ENCODE measurements at regions not wholly inside any gene's neighbourhood (a gene's known extent, or its start where the extent isn't known, plus 50 kb on each side); places are given as distances from the start of the nearest gene placed in this dataset.

DNA sequence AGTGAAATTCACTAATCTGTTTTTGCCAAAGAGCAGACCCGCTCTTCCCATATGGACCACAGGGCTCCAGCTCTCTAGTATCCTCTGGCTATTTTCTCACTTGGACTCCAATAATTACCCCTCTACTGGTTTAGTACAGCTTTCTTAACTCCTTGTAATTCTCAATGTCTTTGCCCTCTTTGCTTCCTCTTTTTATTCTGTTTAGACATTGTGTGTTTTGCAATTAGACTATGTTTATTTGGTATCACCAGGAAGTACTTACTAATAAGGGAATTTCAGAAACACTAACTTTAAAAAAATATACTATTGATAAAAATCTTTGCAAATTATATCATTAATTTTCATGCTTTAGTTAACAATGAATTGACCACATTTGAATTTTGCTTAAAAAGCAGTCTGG lies 111.6 kb upstream of the OBI1 start:
- DNase-seq: no peak

DNA sequence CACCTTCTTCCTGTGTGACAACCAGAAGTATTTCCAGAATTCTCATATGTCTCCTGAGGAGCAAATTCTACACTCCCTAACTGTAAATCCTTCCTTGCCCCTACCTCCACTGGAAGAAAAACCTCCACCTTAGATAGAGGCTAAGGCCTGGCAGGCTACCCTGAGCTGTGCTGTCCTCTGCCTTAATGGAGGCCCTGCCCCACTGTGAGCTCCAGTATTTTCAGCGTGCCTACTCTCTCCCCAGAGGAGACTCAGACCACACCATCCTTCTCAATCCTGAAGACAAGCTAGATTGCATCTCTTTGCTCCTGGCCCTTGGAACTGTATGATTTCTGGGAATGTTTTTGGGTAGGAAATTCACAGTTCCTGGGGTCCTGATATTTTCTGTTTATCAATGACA lies 110.0 kb upstream of the OBI1 start:
- no peak for DNase-seq

DNA sequence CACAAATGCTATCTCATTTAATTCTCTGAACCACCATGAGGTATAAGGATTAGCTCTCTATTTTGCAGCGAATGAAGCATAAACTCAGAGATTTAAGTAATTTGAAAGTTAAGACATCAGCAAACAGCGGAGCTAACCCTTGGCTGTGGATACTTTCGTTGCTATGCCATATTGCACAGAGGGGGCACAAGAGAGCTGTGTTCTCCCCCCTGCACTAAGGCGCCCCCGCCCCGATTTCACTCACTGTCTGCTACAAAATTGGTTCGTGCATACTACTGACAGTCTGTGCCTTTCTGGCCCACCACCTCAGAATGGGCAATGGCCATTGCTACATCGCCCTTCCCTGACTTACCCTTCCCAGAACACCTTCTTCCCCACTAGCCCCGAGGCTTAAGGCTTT lies 105.7 kb upstream of the OBI1 start:
- DNase-seq: no peak

DNA sequence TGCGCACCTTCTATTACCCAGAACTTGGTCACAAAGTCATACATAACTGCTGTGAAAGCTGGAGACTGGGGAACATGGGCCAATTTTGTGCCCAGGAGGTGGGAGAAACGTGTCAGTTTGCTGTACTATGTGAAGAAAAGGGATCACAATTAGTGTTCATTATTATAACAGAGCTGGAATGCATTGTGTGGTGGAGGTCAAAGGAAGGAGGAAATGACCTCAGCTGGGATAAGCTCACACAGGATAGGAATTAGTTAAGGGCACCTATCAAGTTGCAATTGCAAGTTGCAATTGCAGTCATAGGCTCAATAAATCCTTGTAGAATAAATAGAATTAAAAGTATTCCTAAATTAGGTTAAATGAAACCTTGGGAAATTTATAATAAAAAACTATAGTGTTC lies 103.9 kb upstream of the OBI1 start:
- no peak for DNase-seq

DNA sequence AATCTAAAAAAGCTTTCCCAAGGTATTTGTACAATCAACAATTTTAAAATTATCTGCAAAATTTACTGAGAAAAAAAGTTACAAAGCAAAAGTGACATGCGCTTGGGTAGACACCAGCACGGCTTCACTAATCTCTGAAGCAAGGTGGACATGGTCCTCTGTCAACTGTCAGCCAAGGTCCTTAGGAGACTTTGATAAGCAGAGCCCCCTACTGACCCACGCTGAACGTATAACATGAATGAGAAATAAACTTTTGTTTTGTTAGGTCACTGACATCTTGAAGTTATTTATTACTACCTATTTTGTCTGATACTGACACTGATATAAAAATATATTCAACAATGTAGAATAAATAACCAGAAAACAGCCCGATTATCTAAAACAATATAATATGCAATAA lies 100.7 kb upstream of the OBI1 start:
- DNase-seq: no peak

DNA sequence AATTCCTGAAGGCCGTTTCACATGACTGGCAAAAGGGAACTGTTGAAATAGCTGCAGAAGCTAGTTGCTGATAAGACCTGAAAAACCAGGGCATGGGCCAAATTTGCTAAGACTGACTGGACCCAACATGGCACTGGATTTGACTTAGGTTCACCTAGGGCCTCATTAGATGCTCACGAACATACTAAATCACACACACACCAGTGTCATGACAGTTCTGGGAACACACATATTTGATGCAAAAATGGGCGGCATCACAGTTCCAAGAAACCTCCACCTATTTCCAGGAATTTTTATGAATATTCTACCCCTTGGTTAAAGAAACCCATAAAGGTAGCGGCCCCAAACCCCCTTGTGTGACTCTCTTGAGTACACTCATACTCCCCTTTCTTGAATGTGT lies 99.6 kb upstream of the OBI1 start:
- DNase-seq: no peak

DNA sequence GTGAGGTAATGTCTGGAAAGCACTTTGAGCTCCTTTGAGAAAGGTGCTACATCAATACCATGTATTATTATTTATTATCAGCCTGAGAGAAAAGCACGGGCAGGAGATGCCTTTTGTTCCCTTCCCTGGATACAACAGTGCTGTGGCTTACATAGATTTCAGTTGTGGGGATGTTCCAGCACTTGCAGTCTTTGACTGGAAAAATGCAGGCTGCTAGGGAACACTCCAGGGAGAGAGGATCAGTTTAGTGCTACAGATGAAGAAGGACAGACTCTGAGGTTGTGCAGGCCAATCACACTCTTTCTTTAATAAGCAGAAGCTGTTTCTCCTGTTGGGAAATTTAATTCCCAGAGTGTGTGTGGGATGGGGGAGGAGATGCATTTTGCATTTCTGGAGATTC lies 94.5 kb upstream of the OBI1 start:
- no peak for DNase-seq

DNA sequence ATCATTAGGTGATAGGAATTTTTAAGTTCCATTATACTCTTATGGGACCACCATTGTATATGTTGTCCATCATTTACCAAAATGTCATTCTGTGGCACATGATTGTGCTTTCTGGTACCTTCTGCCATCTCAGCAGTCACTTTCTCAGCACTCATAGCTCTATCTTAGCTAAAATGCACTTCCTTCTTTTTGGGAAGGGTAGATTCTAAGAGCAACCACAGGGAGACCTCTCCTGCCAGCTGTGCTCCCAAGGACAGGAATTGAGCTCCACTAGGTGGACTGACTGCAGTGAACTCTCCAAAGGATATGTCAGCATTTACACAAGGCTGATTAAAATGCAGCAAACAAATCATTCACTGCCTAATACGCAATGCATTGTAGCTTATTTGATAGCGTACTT lies 91.8 kb upstream of the OBI1 start:
- no peak for DNase-seq

DNA sequence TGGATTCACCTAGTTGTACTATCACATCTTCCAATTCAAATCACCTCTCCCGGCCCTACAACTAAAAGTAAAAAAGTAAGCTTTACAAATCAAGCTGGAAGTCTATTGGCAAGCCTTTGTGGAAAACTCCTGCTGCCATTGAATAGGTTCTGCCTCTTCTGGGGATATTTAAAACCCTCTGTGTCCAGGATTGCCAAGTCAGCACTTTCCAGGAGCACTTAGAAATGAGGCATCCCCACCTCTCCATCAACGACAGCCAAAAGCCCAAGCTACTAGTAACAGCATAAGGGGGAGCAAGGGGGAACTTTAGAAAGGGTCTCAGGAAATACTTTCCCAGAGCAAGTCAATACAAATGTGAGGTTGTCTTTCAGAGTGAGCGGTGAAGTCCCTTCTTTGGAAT lies 85.0 kb upstream of the OBI1 start:
- no peak for DNase-seq

DNA sequence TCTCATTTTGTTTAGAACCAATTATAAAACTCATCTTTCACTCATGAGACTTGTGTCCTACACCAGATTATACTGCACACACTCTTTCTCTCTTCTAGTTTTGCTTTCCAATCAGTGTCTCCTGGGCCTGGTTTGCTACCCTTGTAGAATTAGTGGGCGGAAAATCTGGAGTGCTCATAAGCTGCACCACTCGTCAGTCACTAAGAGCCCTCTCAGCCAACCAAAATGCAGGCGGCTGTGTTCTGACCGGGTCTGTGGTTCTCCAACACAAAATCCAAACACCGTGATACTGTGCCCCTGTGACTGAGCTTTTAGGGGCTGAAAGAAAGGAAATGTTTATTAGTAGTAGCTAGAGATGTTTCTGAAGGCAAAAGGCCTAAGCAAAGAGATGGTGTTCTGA lies 83.7 kb upstream of the OBI1 start:
- DNase-seq: no peak

DNA sequence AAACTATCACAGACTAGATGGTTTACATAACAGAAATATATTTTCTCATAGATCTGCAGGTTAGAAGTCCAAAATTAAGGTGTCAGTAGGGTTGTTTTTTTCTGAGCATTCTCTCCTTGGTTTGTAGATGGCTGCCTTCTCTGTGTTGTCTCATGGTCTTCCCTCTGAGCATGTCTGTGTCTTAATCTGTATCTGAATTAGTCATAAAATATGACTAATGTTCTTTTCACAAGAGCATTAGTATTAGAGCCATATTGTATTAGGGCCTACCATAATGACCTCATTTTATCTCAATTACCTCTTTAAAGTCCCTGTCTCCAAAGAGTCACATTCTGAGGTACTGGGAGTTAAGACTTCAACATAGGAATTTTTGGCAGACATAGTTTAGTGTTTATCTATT lies 77.2 kb upstream of the OBI1 start:
- no peak for DNase-seq

DNA sequence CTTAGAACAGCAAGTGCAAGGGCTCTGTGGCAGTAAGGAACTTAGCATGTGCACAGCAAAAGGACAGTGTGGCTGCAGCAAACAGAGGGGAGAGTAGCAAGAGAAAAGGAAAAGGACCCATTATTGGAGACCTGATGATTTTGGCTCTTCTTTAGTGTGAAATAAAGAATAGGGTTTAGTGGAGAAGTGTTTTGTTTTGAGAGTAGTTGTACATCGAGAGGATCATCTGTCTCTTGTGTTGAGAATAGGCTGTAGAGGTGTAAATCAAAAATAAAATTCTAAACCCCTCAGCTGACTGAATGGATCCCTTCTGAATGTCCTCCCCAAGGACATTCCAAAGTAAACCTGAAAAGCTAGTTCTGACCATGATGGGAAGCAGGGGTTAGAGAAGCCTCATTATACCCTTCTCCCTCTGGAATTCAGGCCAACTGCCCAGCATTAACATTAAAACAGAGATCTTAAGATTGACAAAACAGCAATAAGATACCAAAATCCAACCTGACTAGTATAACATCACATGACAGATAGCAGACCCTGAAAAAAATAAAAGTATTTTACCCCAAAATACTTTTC lies 73.6 kb upstream of the OBI1 start:
- DNase-seq: no peak

DNA sequence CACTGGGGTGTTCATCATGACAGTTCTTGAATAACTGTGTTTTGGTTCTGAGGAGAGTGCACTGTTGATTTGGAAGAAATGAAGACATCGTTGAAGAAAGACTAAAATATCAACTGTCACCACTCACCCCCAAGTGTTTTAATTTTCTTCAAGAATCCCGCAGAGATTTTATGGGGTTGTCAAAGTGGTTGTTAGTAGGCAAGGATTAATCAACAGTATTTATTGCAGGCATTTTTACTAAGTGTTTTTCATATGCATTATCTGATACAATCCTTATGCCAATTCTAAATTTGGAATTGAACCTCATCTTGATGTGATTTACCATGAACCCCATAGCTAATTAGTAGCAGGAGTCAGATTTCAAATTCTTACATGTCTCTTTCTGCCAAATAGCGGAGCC lies 63.7 kb upstream of the OBI1 start:
- DNase-seq: no peak

DNA sequence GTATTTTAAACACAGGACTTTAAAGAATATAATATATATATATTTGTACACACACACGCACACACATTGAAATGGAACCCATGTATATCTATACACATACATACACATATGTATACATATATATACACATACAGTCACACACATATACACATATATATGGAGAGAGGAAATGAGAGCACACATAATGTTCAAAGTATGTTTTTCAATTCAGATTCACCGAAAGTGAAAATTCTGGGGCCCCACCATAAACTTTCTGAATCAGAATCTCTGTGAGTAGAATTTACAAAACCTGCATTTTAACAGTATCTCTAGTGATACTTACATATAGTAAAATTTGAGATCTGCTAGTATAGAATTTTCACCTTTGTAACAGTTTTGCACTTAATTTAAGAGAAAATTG lies 60.4 kb upstream of the OBI1 start:
- no peak for DNase-seq

DNA sequence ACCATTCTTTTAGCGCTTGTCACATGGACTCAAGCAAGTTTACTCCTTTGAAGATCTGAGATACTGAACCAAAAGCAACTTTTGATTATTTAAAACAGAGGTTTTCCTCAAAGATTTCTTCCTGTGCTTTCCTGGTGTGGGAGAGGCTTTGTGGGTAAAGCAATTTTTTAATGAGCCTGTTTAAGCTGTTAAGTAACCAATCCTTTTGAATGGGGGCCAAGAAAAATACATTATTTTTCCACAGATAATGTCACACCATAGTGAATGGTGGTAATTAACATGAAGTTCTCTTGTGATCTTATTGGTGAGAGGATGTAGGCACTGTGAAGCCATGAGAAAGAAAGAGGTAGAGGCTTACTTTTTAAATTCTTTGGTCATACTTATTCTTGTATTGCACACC lies 55.8 kb upstream of the OBI1 start:
- DNase-seq: no peak

DNA sequence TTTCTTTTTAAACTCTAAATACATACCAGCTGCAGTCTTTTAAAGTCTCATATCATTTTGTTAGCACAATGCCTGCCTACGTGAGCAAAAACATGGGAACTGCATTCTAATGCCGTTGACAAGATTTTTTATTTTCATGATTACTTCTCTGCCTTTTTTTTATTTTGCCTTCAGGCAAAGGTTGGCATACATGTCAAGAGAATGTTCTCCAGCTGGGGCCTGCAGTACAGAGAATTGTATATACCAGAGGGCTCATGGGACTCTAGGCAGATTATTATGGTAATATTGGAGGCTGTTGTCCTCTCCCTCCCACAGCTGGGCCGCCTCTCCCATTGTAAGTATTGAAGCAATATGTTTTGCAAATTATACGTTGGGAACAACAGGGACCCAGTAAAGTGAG lies 53.9 kb upstream of the OBI1 start:
- no peak for DNase-seq

DNA sequence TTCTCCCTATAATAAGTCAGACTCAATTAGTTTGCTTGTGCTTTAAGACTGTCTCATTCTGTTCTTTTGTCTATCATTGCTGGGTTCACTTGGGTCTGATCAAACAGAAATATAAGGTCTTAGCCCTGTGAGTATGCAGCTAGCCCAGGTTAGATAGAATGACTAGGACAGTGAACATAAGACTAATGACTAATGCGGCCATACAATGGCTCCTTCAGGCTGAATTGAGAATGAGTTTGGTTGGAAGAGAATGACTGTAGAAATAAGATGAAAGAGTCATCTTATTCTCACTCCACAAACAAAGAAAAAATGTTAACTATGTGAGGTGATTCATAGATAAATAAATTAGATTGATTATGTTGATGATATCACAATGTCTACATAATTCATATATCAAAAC lies 50.1 kb upstream of the OBI1 start:
- DNase-seq: no peak
